Activated CD4-positive, alpha-beta memory T cell treated with anti-CD3 and anti-CD28 coated beads, Interleukin-2, amount 10 ng/mL, durations not matched to agents 7 days and 5 days (primary cell): ENCODE measurements at regions not wholly inside any gene's neighbourhood (a gene's known extent, or its start where the extent isn't known, plus 50 kb on each side); places are given as distances from the start of the nearest gene placed in this dataset.
"Not testable (repeated sequence)": the region's sequence is repeated elsewhere in the genome, so short reads cannot be mapped to it uniquely, and the experiment has no call there.

ENCODE experiments used
- CTCF ChIA-PET: fragments of 350-600 bp; sonication (Branson Sonifier 250); formaldehyde crosslinking; loops from one replicate; lab custom pipeline; 2021; ENCODE audit warnings: antibody characterized with exemption, inconsistent platforms; lab: Charles Lee
- POLR2A ChIA-PET: fragments of 350-600 bp; sonication (Branson Sonifier 250); formaldehyde crosslinking; loops from one replicate; lab custom pipeline; 2021; ENCODE audit warnings: antibody characterized with exemption; lab: Charles Lee
- DNase-seq: peaks from one replicate; pipeline ENCODE4 v3.0.0-alpha.2; 2020
- H3K27ac Mint-ChIP-seq: one replicate; pipeline ENCODE4 v1.8.0; 2021; ENCODE audit warnings: mild to moderate bottlenecking, mixed read lengths
- H3K27me3 Mint-ChIP-seq: one replicate; pipeline ENCODE4 v1.8.0; 2021; ENCODE audit warnings: mixed read lengths
- H3K36me3 Mint-ChIP-seq: one replicate; pipeline ENCODE4 v1.8.0; 2021; ENCODE audit warnings: low read depth, mixed read lengths
- H3K4me1 Mint-ChIP-seq: one replicate; pipeline ENCODE4 v1.8.0; 2021; ENCODE audit warnings: mixed read lengths
- H3K4me3 Mint-ChIP-seq: one replicate; pipeline ENCODE4 v1.8.0; 2021; ENCODE audit warnings: mild to moderate bottlenecking, mixed read lengths
- H3K9me3 Mint-ChIP-seq: one replicate; pipeline ENCODE4 v1.8.0; 2021; ENCODE audit warnings: mixed read lengths

DNA sequence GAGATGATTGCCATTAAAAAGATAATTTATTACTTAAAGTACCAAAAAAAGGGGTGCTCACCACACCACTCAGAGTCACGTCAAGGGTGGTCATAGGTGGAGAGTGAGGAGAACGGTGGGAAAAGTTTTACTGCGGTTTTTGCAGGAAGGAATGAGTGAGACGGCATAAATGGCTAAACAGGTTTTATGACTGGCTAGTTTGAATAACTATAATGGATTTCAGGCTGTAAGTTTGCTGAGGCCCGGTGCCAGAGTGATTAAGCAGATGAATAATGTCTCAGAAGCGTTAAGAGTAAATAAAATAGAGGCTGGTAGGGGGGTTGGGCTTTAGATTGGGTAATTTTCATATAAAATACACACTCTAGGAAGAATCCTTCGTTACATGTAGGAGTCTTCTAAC, 1337.8 kb downstream of the AMY1C start:
- no peaks in the 10 kb centered on the region for H3K4me1 Mint-ChIP-seq
- DNase-seq, result no peak
- ChIA-PET CTCF (no interaction called here), POLR2A (no interaction called here)
- no peaks in the 10 kb centered on the region for H3K36me3 Mint-ChIP-seq
- H3K9me3 Mint-ChIP-seq, result peaks cover 8% of the 10 kb centered on the region
- H3K27me3 Mint-ChIP-seq, result no peaks in the 10 kb centered on the region
- H3K27ac Mint-ChIP-seq, result no peak overlapping the region
- H3K4me3 Mint-ChIP-seq, result no peak overlapping the region

DNA sequence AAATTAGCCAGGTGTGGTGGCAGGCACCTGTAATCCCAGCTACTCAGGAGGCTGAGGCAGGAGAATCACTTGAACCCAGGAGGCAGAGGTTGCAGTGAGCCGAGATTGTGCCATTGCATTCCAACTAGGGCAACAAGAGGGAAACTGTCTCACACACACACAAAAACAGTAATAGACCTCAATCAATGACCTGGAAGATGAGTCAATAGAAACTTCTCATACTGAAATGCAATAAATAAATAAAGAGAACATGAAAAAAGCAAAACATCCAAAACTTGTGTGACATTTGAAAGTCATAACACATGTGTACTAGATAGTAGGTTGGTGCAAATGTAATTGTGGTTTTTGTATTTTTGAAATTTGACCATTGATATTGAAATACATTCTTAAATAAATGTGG, 1338.5 kb downstream of the AMY1C start:
- no peak for DNase-seq
- no peaks in the 10 kb centered on the region for H3K4me1 Mint-ChIP-seq
- ChIA-PET POLR2A (no interaction called here), CTCF (no interaction called here)
- H3K36me3 Mint-ChIP-seq, result no peaks in the 10 kb centered on the region
- peaks cover 12% of the 10 kb centered on the region for H3K9me3 Mint-ChIP-seq
- no peak overlapping the region for H3K27ac Mint-ChIP-seq
- H3K4me3 Mint-ChIP-seq, result no peak overlapping the region
- no peaks in the 10 kb centered on the region for H3K27me3 Mint-ChIP-seq

DNA sequence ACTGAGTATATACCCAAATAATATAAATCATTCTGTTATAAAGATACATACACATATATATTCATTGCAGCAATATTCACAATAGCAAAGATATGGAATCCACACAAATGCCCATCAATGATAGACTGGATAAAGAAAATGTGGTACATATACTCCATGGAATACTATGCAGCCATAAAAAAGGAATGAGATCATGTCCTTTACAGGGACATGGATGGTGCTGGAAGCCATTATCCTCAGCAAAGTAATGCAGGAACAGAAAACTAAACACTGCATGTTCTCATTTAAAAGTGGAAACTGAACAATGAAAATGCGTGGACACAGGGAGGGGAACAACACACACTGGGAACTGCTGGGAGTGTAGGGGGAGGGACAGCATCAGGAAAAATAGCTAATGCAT, 1344.2 kb downstream of the AMY1C start:
- H3K27ac Mint-ChIP-seq, H3K4me1 Mint-ChIP-seq, H3K27me3 Mint-ChIP-seq, POLR2A ChIA-PET, CTCF ChIA-PET, H3K4me3 Mint-ChIP-seq, H3K36me3 Mint-ChIP-seq, DNase-seq: not testable (repeated sequence)
- peaks cover 12% of the 10 kb centered on the region for H3K9me3 Mint-ChIP-seq

DNA sequence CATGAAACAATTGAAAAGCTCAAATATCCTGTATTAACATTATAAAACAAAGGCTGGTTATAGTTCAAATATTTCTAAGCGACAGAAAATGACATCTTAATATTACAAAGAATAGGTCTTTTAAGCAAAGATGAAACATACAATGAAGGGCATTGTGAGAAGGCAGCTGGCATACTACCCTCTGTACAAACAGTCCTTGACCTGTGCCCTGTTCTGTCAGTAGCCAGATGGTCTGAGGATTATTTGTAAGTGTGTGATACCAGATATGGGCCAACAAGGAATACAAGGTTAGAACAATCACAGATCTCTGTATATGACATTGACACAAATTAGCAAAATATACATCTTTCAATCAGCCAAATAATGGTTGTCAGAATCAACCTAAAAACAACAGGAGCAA, 1350.4 kb downstream of the AMY1C start:
- Mint-ChIP-seq H3K27ac (no peak overlapping the region), H3K4me1 (no peaks in the 10 kb centered on the region), H3K27me3 (no peaks in the 10 kb centered on the region), H3K9me3 (peaks cover 2% of the 10 kb centered on the region), H3K36me3 (no peaks in the 10 kb centered on the region), H3K4me3 (no peak overlapping the region)
- CTCF ChIA-PET, result no interaction called here
- POLR2A ChIA-PET, result no interaction called here
- no peak for DNase-seq

DNA sequence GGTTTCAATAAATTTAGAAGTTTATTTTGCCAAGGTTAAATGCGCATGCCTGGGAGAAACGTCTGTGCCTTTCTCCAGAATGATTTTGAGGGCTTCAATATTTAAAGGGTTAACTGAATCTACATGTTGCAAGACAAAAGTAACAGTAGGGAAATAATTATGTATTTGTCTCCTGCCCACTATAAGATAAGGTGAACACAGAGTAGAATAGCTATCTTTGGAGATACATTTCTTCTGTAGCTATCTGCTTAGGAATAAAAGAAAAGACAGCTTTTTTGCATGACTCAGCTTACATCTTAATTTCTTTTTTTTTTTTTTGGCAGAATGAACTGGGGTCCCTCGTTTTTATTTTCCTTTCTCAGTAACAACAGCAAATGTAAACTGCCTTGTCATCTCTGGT, 1351.6 kb downstream of the AMY1C start:
- no peaks in the 10 kb centered on the region for H3K27me3 Mint-ChIP-seq
- POLR2A ChIA-PET, result no interaction called here
- no peaks in the 10 kb centered on the region for H3K4me1 Mint-ChIP-seq
- H3K36me3 Mint-ChIP-seq, result no peaks in the 10 kb centered on the region
- H3K27ac Mint-ChIP-seq, result no peak overlapping the region
- H3K9me3 Mint-ChIP-seq, result peaks cover 9% of the 10 kb centered on the region
- no peak overlapping the region for H3K4me3 Mint-ChIP-seq
- DNase-seq, result no peak
- CTCF ChIA-PET, result interaction anchor here (0.6 kb wide), 1 partner anchor 276 kb away, joined by 4 read pairs; no protein-coding TSS in a partner anchor

DNA sequence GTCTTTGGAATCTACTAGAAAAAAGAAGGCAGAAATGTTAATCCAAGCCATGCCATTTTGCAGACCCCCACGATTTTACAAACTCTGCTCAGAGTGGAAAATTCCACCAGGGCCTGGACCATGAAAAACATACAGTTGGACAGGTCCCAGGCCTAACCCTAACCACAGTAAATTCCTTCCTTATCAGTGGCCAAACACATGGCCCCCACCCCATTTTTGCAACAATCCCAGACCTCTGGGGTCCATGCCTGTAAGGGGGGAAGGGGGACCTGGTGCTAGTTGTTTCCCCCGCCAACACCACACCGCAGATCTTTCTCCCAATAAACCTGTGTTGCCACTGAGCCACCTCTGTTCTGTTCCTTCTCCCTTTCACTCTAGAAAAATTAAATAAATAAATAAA, 1352.7 kb downstream of the AMY1C start:
- no peaks in the 10 kb centered on the region for H3K4me1 Mint-ChIP-seq
- peaks cover 8% of the 10 kb centered on the region for H3K9me3 Mint-ChIP-seq
- CTCF ChIA-PET, result no interaction called here
- no peak for DNase-seq
- H3K4me3 Mint-ChIP-seq, result no peak overlapping the region
- POLR2A ChIA-PET, result no interaction called here
- no peaks in the 10 kb centered on the region for H3K27me3 Mint-ChIP-seq
- no peaks in the 10 kb centered on the region for H3K36me3 Mint-ChIP-seq
- H3K27ac Mint-ChIP-seq, result no peak overlapping the region

DNA sequence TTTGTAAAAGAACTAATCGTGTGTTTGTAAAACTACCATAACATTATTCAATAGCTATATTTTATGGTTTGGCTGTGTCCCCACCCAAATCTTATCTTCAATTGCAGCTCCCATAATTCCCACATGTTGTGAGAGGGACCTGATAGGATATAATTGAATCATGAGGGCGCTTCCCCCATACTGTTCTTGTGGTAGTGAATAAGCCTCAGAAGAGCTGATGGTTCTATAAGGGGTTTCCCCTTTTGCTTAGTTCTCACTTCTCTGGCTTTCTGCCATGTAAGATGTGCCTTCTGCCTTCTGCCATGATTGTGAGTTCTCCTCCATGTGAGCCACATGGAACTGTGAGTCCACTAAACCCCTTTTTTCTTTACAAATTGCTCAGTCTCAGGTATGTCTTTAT, 1372.3 kb downstream of the AMY1C start:
- Mint-ChIP-seq H3K4me1 (no peaks in the 10 kb centered on the region), H3K36me3 (no peaks in the 10 kb centered on the region), H3K27ac (no peak overlapping the region), H3K9me3 (peaks cover 4% of the 10 kb centered on the region), H3K27me3 (no peaks in the 10 kb centered on the region), H3K4me3 (no peak overlapping the region)
- POLR2A ChIA-PET, result no interaction called here
- DNase-seq, result no peak
- CTCF ChIA-PET, result no interaction called here

DNA sequence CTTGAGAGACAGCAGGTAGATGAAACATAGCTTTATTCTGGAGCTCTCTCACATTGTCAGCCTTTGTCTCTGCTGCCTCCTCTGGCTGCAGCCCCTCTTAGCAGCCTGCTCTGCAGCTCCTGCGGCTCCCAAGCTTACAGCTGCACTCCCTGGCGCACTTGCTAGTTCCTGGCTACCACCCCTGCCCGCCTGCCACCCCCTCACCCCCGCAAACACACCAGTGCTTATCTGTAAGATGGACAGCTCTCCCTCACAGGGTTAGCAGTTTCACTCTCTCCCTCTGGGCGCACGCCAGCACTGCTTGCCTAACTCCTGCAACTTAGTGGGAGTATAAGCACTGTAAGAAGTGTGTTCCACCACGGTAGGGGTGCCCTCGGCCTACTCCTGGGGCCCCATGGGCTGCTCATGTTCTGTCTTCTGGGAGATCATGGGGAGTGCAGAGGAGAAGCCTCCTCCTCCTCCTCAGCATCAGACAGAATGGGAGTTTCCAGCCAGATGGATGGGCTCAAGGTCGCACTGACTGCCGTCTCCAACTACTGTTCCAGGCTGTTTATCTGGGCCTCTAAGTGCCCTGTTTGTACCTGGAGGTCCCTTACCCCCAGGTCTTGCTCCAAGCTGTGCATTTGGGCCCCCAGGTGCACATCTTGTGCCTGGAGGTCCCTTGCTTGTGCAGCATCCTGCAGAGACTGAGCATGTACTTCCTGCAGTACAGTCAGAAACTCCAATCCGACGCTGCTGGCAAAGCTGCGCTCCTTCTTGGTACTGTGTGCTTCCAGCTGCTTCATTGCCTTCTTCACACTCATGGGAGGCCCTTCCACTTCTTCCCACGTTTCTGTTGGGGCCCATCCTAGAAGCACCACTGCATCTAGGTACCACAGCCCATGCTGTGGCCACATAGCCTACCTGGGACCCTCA, 1388.1 kb downstream of the AMY1C start:
- Mint-ChIP-seq H3K27me3 (no peaks in the 10 kb centered on the region), H3K27ac (no peak overlapping the region), H3K4me3 (no peak overlapping the region), H3K9me3 (peaks cover 9% of the 10 kb centered on the region), H3K36me3 (no peaks in the 10 kb centered on the region), H3K4me1 (no peaks in the 10 kb centered on the region)
- ChIA-PET POLR2A (no interaction called here), CTCF (no interaction called here)
- no peak for DNase-seq

DNA sequence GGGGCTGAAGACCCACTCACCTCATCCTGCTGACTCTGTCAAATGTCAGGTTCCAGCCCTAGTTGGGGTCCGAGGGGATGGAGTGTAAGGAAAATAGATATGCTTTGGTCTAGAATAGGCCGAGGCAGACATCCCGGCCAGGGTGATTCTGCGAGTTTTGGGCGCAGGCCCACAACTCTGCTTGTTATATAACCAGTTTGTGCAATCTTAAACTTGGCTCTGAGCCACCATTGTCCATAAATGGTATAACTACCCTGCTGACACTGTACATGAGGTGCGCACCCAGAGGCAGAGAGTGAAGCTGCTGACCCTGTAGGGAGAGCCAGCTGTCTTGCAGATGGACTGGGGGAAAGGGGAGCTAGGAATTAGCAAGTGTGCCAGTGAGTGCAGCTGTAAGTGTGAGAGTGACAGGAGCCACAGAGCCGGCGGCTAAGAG, 1388.8 kb downstream of the AMY1C start:
- H3K9me3 Mint-ChIP-seq, result peaks cover 9% of the 10 kb centered on the region
- no peaks in the 10 kb centered on the region for H3K36me3 Mint-ChIP-seq
- H3K27ac Mint-ChIP-seq, result no peak overlapping the region
- no peaks in the 10 kb centered on the region for H3K4me1 Mint-ChIP-seq
- DNase-seq, result no peak
- no peak overlapping the region for H3K4me3 Mint-ChIP-seq
- ChIA-PET CTCF (no interaction called here), POLR2A (no interaction called here)
- H3K27me3 Mint-ChIP-seq, result no peaks in the 10 kb centered on the region

DNA sequence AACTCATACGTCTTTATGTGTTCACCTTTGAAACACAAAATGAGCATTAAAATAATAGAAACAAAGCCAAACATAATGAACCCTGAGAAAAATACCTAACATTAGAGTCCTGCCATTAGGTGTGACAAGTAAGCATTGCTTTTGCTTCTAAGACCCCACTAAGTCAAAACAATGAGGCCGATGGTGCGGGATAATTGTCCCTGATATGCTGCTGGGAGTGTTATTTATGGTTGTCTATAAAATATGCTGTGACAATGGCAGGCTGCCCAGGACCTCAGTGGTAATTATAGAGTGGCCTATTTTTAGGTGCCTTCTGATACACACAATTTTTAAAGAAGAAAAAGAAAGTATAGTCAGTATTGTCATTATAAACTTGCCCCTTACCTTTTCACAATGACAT, 1423.1 kb downstream of the AMY1C start:
- Mint-ChIP-seq H3K9me3 (peaks cover 13% of the 10 kb centered on the region), H3K4me3 (no peak overlapping the region), H3K27me3 (no peaks in the 10 kb centered on the region)

DNA sequence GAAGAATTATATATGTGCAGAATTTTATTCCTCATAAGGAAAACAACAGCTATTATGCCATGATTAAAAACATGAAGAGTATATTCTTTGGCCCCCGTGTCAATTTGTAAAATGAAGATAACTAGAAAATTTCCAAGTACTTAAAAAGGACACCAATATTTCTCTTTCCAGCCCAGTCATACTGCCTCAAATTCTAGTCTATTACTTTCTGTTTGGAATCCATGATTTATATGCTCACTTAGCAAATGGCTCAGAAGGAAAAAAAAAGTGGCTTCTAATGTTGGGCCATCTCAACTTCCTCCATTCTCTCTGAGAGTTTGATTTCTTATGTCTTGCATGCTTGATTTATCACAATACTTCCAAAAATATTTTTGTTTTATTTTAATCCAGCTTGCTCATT, 1431.1 kb downstream of the AMY1C start:
- Mint-ChIP-seq H3K27me3 (no peaks in the 10 kb centered on the region), H3K27ac (no peak overlapping the region), H3K36me3 (no peaks in the 10 kb centered on the region), H3K4me1 (no peaks in the 10 kb centered on the region), H3K9me3 (peaks cover 9% of the 10 kb centered on the region), H3K4me3 (no peak overlapping the region)
- no peak for DNase-seq
- CTCF ChIA-PET, result no interaction called here
- POLR2A ChIA-PET, result no interaction called here

More for the DNA sequence above, 1423.1 kb downstream of the AMY1C start:
- Mint-ChIP-seq H3K4me1 (no peaks in the 10 kb centered on the region), H3K36me3 (no peaks in the 10 kb centered on the region), H3K27ac (no peak overlapping the region)
- no peak for DNase-seq
- ChIA-PET CTCF (no interaction called here), POLR2A (no interaction called here)

DNA sequence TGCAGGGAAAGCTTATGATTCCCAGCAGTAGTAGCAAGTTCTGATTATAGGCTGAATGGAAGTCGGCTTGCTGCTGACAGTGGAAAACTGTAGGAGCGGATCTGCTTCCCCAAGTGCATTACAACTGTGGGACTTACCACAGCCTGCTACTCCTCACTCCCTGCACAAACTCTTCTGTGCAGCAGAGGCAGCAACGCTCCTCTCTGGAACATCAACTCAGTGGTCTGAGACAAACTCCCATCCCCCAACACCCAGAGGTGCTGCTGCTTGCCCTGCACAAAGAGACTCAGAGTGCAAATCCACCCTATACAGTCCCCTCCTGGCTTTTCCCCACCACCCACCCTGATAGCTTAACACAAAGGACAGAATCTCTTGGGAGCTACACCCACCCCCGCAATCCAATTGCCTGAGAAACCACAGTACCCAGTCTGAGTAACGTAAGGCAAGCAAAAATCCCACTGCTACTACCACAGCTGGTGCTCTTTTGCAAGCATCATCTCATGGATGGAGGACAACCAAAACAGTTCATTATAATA, 1455.2 kb downstream of the AMY1C start:
- Mint-ChIP-seq H3K4me3 (no peak overlapping the region), H3K27ac (no peak overlapping the region), H3K36me3 (no peaks in the 10 kb centered on the region), H3K4me1 (no peaks in the 10 kb centered on the region), H3K9me3 (peaks cover 16% of the 10 kb centered on the region), H3K27me3 (no peaks in the 10 kb centered on the region)
- DNase-seq, result no peak
- CTCF ChIA-PET, result no interaction called here
- POLR2A ChIA-PET, result no interaction called here

DNA sequence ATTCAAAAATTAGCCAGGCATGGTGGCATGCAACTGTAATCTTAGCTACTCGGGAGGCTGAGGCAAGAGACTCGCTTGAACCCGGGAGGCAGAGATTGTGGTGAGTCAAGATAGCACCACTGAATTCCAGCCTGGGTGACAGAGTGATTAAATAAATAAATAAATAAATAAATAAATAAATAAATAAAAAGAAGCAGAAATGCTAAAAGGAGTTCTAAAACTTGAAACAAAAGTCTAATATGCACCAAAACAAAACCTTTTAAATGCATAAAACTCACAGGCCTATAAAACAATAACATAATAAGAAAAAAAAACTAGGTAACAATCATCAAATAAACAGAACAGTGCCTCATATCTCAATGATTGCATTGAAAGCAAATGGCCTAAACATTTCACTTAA, 1458.9 kb downstream of the AMY1C start:
- no peaks in the 10 kb centered on the region for H3K36me3 Mint-ChIP-seq
- no peak overlapping the region for H3K27ac Mint-ChIP-seq
- DNase-seq, result no peak
- CTCF ChIA-PET, result no interaction called here
- H3K4me1 Mint-ChIP-seq, result no peaks in the 10 kb centered on the region
- H3K4me3 Mint-ChIP-seq, result no peak overlapping the region
- H3K27me3 Mint-ChIP-seq, result no peaks in the 10 kb centered on the region
- POLR2A ChIA-PET, result no interaction called here
- H3K9me3 Mint-ChIP-seq, result peaks cover 16% of the 10 kb centered on the region

DNA sequence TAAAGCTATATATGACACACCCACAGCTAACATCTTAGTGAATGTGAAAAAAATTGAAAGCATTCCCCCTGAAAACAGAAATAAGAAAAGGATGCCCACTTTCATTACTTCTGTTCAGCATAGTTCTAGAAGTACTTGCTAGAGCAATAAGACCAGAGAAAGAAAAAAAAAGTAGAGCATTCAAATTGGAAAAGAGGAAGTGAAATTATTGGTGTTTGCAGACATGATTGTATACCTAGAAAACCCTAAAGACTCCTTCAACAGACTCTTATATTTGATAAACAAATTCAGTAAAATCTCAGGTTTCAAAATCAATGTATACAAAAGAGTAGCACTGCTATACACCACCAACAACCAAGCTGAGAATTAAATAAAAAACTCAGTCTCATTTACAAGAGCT, 1461.0 kb downstream of the AMY1C start:
- Mint-ChIP-seq H3K4me3 (no peak overlapping the region), H3K4me1 (no peaks in the 10 kb centered on the region), H3K9me3 (peaks cover 7% of the 10 kb centered on the region), H3K27me3 (no peaks in the 10 kb centered on the region), H3K27ac (no peak overlapping the region), H3K36me3 (no peaks in the 10 kb centered on the region)
- POLR2A ChIA-PET, result no interaction called here
- DNase-seq, result no peak
- CTCF ChIA-PET, result no interaction called here
